Vagina (tissue), 2 donors: ENCODE measurements at regions not wholly inside any gene's neighbourhood (a gene's known extent, or its start where the extent isn't known, plus 50 kb on each side); places are given as distances from the start of the nearest gene placed in this dataset.

Source experiments
- DNase-seq, 2 donors: peaks; one replicate each; pipeline ENCODE4 v3.0.0-alpha.2; 2017; ENCODE audit errors: extremely low spot score in 2 of 2
- H3K27ac ChIP-seq: fragments of 200-600 bp; sonication (generic); one replicate; pipeline ENCODE4 v1.5.1; 2019
- H3K27me3 ChIP-seq: fragments of 200-600 bp; sonication (generic); one replicate; pipeline ENCODE4 v1.5.1; 2019
- H3K36me3 ChIP-seq, 2 donors: fragments of 200-600 bp; sonication (generic); one replicate each; pipeline ENCODE4 v1.5.1; 2017 to 2019
- H3K4me1 ChIP-seq: fragments of 200-600 bp; sonication (generic); one replicate; pipeline ENCODE4 v1.5.1; 2019
- H3K4me3 ChIP-seq, 2 donors: fragments of 200-600 bp; sonication (generic); 1 replicate in 1 of 2; 2 replicates in 1 of 2; pipeline ENCODE4 v1.5.1; 2016 to 2019
- H3K9me3 ChIP-seq: fragments of 200-600 bp; sonication (generic); one replicate; pipeline ENCODE4 v1.5.1; 2019
- CTCF ChIP-seq, 3 experiments: fragments of 450-650 bp in 2 of 3; fragments of 200-600 bp in 1 of 3; sonication (generic) in 1 of 3; IDR thresholded peaks; one replicate each; pipeline ENCODE4 v1.5.1; 2017 to 2019; ENCODE audit warnings: antibody characterized with exemption in 3 of 3, mild to moderate bottlenecking in 2 of 3, moderate library complexity in 2 of 3
- POLR2A ChIP-seq, 2 donors: fragments of 450-650 bp; IDR thresholded peaks; one replicate each; pipeline ENCODE4 v1.6.1; 2017; ENCODE audit warnings: antibody characterized with exemption in 2 of 2, mild to moderate bottlenecking in 2 of 2, moderate library complexity in 2 of 2
- POLR2AphosphoS5 ChIP-seq, 2 donors: sonication (generic); formaldehyde crosslinking; IDR thresholded peaks; one replicate each; pipeline ENCODE4 v1.9.0; 2017; ENCODE audit warnings: antibody characterized with exemption in 2 of 2, mild to moderate bottlenecking in 2 of 2, low read depth in 1 of 2; ENCODE audit not compliant: insufficient read depth in 1 of 2
- intact Hi-C: fragments of 100-400 bp; cut with DNase I; formaldehyde crosslinking; loops from one replicate; pipeline ENCODE4 v1.15.1; 2023

GRCh38 chr5:34535944-34536623 lies 120.0 kb upstream of the RAI14 start:
- Histone ChIP-seq H3K4me3 (no peak overlapping the region), H3K27ac (no peak overlapping the region), H3K4me1 (peaks cover 7% of the 10 kb centered on the region), H3K9me3 (no peaks in the 10 kb centered on the region), H3K36me3 (no peaks in the 10 kb centered on the region), H3K27me3 (no peaks in the 10 kb centered on the region)
- TF ChIP-seq POLR2A (IDR thresholded peaks at IDR 0.05) = no peak
- TF ChIP-seq CTCF (IDR thresholded peaks at IDR 0.05) = no peak
- no peak for TF ChIP-seq POLR2AphosphoS5 (IDR thresholded peaks at IDR 0.05; ENCODE audit: insufficient read depth in 1 of 2, low read depth in 1 of 2)
- intact Hi-C loops = loop anchor here (10.0 kb wide), 1 partner anchor 51 kb away; no protein-coding TSS in a partner anchor
- DNase-seq = no peak

DNA sequence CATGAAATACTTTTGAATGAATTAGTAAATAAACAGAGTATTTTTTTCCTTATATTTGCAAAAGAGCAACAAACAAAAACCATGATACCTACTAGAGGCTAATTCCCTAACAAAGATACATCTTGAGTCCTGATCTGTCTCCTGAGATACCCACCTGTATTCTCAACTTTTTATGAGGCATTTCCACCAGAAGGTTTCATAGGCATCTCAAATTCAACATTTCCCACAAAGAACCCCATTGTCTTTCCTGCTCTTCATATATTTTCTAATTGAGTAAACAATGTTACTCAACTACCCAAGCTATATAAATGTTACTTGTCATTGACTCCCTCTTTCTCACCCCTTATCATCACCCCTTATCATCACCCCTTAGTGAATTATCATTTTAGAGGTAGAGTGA lies 119.4 kb upstream of the RAI14 start:
- no peak for DNase-seq
- Histone ChIP-seq H3K4me3 (no peak overlapping the region), H3K36me3 (no peaks in the 10 kb centered on the region), H3K4me1 (peaks cover 7% of the 10 kb centered on the region), H3K27me3 (no peaks in the 10 kb centered on the region), H3K27ac (no peak overlapping the region), H3K9me3 (no peaks in the 10 kb centered on the region)
- TF ChIP-seq POLR2A (IDR thresholded peaks at IDR 0.05) = no peak
- intact Hi-C loops = loop anchor here (10.0 kb wide), 1 partner anchor 52 kb away; no protein-coding TSS in a partner anchor

GRCh38 chr5:34538026-34538672 lies 118.0 kb upstream of the RAI14 start:
- no peak for DNase-seq
- Histone ChIP-seq H3K27me3 (no peaks in the 10 kb centered on the region), H3K27ac (no peak overlapping the region), H3K36me3 (no peaks in the 10 kb centered on the region), H3K4me1 (peaks cover 7% of the 10 kb centered on the region), H3K4me3 (no peak overlapping the region), H3K9me3 (no peaks in the 10 kb centered on the region)
- TF ChIP-seq CTCF (IDR thresholded peaks at IDR 0.05) (no peak), POLR2AphosphoS5 (IDR thresholded peaks at IDR 0.05; ENCODE audit: insufficient read depth in 1 of 2, low read depth in 1 of 2) (no peak), POLR2A (IDR thresholded peaks at IDR 0.05) (no peak)
- intact Hi-C loops = loop anchor here (10.0 kb wide), 1 partner anchor 53 kb away; no protein-coding TSS in a partner anchor

DNA sequence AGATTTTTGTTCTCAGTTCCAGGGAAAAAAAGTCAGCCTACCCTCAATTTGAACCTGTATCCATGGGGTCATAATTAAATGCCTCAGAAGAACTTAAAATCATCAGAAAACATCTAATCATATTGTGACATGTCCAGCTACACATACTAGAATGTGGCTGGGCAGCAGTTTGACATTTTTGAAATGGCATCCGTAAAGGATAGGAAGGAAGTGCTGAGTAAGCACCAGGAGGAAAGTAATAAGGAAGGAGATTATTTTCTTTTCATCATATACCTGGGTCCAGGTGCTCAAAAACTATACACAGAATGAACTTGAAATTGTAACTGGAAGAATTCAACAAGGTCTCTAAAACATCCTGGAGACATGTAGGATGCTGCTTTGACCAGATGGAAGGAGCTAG lies 116.9 kb upstream of the RAI14 start:
- DNase-seq = no peak
- no peak overlapping the region for H3K27ac ChIP-seq
- intact Hi-C loops = loop anchor here (10.0 kb wide), 1 partner anchor 54 kb away; no protein-coding TSS in a partner anchor
- H3K36me3 ChIP-seq = no peaks in the 10 kb centered on the region
- TF ChIP-seq CTCF (IDR thresholded peaks at IDR 0.05) (no peak), POLR2A (IDR thresholded peaks at IDR 0.05) (no peak), POLR2AphosphoS5 (IDR thresholded peaks at IDR 0.05; ENCODE audit: insufficient read depth in 1 of 2, low read depth in 1 of 2) (no peak)
- no peaks in the 10 kb centered on the region for H3K27me3 ChIP-seq
- peaks cover 5% of the 10 kb centered on the region for H3K4me1 ChIP-seq
- H3K9me3 ChIP-seq = no peaks in the 10 kb centered on the region
- no peak overlapping the region for H3K4me3 ChIP-seq

GRCh38 chr5:34541067-34541466 lies 115.1 kb upstream of the RAI14 start:
- Histone ChIP-seq H3K9me3 (no peaks in the 10 kb centered on the region), H3K4me1 (no peaks in the 10 kb centered on the region), H3K4me3 (no peak overlapping the region), H3K27ac (no peak overlapping the region), H3K36me3 (no peaks in the 10 kb centered on the region), H3K27me3 (no peaks in the 10 kb centered on the region)
- intact Hi-C loops = no loop called here
- no peak for DNase-seq
- TF ChIP-seq POLR2AphosphoS5 (IDR thresholded peaks at IDR 0.05; ENCODE audit: insufficient read depth in 1 of 2, low read depth in 1 of 2) (no peak), POLR2A (IDR thresholded peaks at IDR 0.05) (no peak), CTCF (IDR thresholded peaks at IDR 0.05) (no peak)
